GM06990 (cell line): ENCODE measurements at regions not wholly inside any gene's neighbourhood (a gene's known extent, or its start where the extent isn't known, plus 50 kb on each side); places are given as distances from the start of the nearest gene placed in this dataset.

Source experiments
- DNase-seq: peaks from one replicate; pipeline ENCODE4 v3.0.0-alpha.2; 2011; ENCODE audit not compliant: insufficient read length; ENCODE audit errors: extremely low read depth
- H3K27me3 ChIP-seq: replicated peaks from 2 replicates; pipeline ENCODE4 v1.6.0; 2011; ENCODE audit warnings: low read length; ENCODE audit not compliant: control insufficient read depth, insufficient read depth
- H3K36me3 ChIP-seq: 2 replicates; pipeline ENCODE4 v1.5.1; 2011; ENCODE audit warnings: low read length; ENCODE audit not compliant: control insufficient read depth, insufficient read depth
- H3K4me3 ChIP-seq: replicated peaks from 2 replicates; pipeline ENCODE4 v1.5.1; 2011; ENCODE audit warnings: low read depth, mild to moderate bottlenecking, control low read depth, low read length
- CTCF ChIP-seq: IDR thresholded peaks from 2 replicates; pipeline ENCODE4 v1.5.1; 2011; ENCODE audit warnings: low read length, control low read depth, mild to moderate bottlenecking, inconsistent platforms; ENCODE audit not compliant: insufficient read depth, poor library complexity, severe bottlenecking

GRCh38 chr7:17084166-17084475, 202.3 kb upstream of the AGR3 start:
- TF ChIP-seq CTCF: no peak
- DNase-seq: no peak
- Histone ChIP-seq H3K27me3 (no peaks in the 10 kb centered on the region), H3K4me3 (no peak overlapping the region), H3K36me3 (no peaks in the 10 kb centered on the region)

- no peaks in the 10 kb centered on the region for H3K27me3 ChIP-seq
- no peak for TF ChIP-seq CTCF
- no peak overlapping the region for H3K4me3 ChIP-seq
- H3K36me3 ChIP-seq: no peaks in the 10 kb centered on the region
- no peak for DNase-seq
These were observed 203.4 kb upstream of the AGR3 start for GRCh38 chr7:17085186-17085585.

- no peaks in the 10 kb centered on the region for H3K36me3 ChIP-seq
- no peak for TF ChIP-seq CTCF
- H3K4me3 ChIP-seq: no peak overlapping the region
- DNase-seq: no peak
- H3K27me3 ChIP-seq: no peaks in the 10 kb centered on the region
These were observed 204.6 kb upstream of the AGR3 start for GRCh38 chr7:17086403-17086802.

- TF ChIP-seq CTCF: no peak
- Histone ChIP-seq H3K36me3 (no peaks in the 10 kb centered on the region), H3K27me3 (no peaks in the 10 kb centered on the region), H3K4me3 (no peak overlapping the region)
- no peak for DNase-seq
These were observed 207.7 kb upstream of the AHR start for GRCh38 chr7:17090751-17091150.

- no peak for DNase-seq
- no peaks in the 10 kb centered on the region for H3K27me3 ChIP-seq
- no peaks in the 10 kb centered on the region for H3K36me3 ChIP-seq
- no peak overlapping the region for H3K4me3 ChIP-seq
- TF ChIP-seq CTCF: no peak
These were observed 205.0 kb upstream of the AHR start for GRCh38 chr7:17093461-17093860.

GRCh38 chr7:17094963-17095574, 203.4 kb upstream of the AHR start:
- DNase-seq: no peak
- H3K27me3 ChIP-seq: no peaks in the 10 kb centered on the region
- no peak for TF ChIP-seq CTCF
- H3K36me3 ChIP-seq: no peaks in the 10 kb centered on the region
- H3K4me3 ChIP-seq: no peak overlapping the region
